HG03108 (cell line): ENCODE measurements at regions not wholly inside any gene's neighbourhood (a gene's known extent, or its start where the extent isn't known, plus 50 kb on each side); places are given as distances from the start of the nearest gene placed in this dataset.

Experiments used
- ATAC-seq: cut with Tn5 transposase; IDR thresholded peaks from one replicate; pipeline ENCODE4 v1.9.1; 2021; ENCODE audit warnings: moderate library complexity; ENCODE audit not compliant: unreplicated experiment

GRCh38 chr6:134744301-134744700, 205.6 kb downstream of the ALDH8A1 start:
- no peak for ATAC-seq

DNA sequence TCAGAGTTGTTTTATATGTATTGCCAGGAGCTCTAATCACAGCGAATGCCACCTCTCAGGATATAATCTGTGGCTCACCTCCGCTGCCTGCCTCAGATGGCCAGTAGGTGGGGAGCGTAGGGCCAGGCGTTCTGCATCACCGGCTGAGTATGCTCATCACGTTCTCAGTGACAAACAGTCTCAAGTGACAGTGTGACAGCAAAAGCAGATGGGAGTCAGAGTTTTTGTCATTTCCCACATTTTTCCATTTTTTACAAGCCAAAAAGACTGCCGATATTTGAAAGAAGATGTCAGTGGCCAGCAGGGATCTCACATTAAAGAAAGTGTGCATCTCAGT, 208.7 kb downstream of the ALDH8A1 start:
- ATAC-seq = no peak

DNA sequence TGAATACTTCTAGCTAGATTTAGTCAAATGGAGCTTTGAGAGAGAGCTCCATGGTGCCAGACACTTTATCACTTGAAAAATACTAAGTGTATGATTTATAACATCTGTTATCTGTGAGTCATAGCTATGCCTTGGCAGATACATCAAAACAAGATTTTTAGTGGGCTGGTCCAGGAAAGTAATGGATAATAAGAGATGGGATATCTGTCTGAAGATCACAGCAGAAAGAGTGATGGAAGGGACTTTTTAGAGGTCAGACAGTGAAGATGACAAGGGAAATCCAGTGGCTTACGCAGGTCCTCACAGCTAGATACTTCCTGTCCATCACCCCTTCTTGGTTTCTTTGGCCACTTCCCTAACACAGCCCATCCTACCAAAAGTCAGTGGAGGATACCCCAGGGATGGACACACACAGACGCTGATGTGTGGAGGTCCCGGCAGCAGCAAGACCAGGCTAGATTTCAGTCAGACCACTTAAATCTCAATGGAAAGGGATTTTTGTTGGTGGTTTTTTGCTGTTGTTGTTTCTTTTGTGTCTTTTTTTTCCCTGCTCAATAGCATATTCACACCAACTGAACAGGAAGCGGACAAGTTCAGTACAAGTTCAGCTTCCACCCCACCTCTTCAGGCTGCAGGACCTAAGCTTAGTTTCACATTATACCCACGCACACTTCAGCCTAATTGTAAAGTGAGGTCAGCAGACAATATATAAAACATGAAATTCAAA, 209.3 kb downstream of the ALDH8A1 start:
- no peak for ATAC-seq

- ATAC-seq = no peak
Observed at GRCh38 chr6:134740027-134740373, 209.9 kb downstream of the ALDH8A1 start.

GRCh38 chr6:134739299-134740026, 210.4 kb downstream of the ALDH8A1 start:
- no peak for ATAC-seq

- ATAC-seq = no peak
Observed at GRCh38 chr6:134738211-134738885, 211.6 kb downstream of the ALDH8A1 start.

DNA sequence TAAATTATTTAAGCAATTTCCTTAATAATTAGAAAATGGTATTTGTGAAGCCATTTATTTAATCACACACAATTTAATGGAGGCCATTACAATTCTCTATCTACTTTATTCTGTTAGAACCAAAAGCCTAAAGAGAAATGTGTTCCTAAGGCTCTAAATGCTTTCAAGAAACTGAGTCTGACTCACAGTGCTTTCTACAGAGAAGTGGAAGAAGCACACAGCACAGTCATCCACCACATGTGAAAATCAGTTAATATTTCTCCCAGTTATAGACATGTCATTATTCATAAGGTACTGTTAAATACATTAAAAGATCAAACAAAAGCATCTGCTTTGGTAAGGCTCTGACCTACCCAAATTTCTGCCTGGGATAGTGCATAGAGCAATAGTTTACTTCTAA, 214.4 kb downstream of the ALDH8A1 start:
- no peak for ATAC-seq

- ATAC-seq = no peak
Observed at GRCh38 chr6:134734312-134734869, 215.5 kb downstream of the ALDH8A1 start.

DNA sequence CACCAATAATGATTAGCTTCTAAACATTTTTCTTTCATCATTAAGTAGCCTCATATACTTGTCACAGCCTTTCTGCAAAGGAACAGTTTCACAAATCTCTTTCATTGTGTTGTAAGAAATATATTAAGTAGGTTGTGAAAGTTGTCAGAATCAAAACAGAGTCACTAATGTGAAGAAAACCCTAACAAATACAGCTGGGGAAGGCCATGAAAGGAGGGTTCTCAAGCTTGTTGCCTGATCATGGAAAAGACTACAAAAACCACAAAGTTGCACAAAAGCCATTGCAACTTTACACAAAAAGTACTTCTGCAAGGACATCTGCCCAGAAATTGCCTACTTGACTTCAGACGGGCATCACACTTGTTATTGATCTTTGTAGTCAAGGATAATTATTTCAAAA, 216.1 kb downstream of the ALDH8A1 start:
- ATAC-seq = no peak

GRCh38 chr6:134732763-134733162, 217.1 kb downstream of the ALDH8A1 start:
- no peak for ATAC-seq

DNA sequence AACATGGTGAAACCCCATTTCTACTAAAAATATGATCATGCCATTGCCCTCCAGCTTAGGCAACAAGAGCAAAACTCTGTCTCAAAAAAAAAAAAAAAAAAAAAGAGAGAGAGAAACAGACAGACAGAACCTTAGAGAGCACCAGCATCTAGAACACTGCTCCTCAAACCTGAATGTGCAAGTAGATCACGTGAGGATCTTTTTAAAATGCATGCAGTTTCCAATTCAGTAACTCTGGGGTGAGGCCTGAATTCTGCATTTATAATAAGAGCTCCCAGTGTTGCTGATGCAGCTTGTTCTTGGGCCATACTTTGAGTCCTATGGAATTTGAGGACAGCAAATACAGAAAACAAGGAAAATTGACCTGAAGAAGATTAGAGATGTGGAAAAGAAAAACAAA, 218.3 kb downstream of the ALDH8A1 start:
- no peak for ATAC-seq

DNA sequence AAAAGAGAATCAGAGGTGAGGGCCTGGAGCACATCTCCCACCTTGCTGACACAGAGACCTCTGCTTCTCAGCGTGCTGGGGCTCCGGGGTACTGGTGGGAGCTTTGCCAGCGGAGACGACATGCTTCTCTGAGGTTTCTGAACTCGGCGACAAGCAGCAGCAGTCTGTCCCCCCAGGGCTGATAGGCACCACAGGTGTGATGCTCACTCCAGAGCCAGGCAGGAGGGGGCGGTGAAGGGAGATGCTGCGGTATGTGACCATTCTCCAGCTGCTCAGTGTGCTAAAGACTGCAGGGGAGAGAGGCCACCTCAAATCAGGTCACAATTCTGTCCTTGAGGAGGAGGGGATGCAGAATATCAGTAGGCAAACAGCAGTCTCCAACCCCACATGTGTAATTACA, 219.9 kb downstream of the ALDH8A1 start:
- no peak for ATAC-seq

DNA sequence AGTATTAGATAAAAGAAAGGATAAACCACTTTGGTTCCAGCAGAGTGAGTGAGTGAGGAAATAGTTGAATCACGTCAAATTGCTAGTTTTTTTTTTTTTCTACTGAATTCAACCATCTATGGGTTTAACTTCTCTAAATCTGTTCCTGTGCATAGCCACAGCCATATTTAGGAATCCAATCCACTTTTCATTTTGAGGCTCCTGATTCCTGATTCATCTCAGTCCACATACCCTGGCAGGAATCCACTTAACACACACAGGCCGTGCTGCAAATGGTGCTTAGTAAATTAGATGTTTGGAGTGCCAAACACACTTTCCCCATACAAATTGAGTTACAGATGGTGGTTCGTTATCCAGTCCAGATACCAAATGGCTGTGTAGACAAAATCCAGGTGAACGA, 220.3 kb downstream of the ALDH8A1 start:
- no peak for ATAC-seq

- no peak for ATAC-seq
Observed at GRCh38 chr6:134727081-134727480, 222.8 kb downstream of the ALDH8A1 start.

DNA sequence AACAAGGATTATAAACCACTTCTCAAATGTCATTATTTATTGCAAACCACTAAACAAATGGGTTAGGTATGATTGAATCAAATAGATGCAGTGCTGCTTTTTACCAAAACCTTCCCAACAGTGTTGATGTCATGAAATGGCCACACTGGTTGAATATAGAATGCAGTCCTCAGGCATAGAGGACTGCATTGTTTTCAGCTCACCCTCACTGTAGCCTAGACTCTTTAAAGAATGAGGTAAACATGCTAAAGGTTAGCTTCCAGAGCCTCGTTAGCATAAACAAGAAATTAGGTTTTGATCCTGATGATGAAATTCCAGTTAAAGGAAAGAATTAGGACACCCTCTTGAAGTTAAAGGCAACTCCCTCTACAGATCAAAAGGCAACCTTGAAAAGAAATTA, 224.3 kb downstream of the ALDH8A1 start:
- ATAC-seq = no peak

- ATAC-seq = no peak
Observed at GRCh38 chr6:134724771-134725340, 225.0 kb downstream of the ALDH8A1 start.

- no peak for ATAC-seq
Observed at GRCh38 chr6:134723081-134723871, 226.6 kb downstream of the ALDH8A1 start.

- no peak for ATAC-seq
Observed at GRCh38 chr6:134722200-134722870, 227.6 kb downstream of the ALDH8A1 start.

DNA sequence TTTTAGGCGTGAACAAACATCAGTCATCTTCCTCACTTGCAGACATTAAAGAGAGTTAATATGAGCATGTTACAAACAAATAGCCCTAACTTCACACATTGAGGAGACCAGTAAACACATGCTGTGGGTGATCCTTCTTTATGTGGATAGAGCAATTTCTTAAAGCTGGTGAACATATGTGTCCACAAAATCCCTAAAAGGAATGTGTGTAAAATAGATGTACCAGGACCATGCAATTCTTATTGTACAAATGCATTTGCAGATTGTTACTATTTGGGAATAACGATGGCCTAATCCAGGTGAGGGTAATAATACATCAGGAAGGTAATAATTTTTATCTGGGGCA, 228.9 kb downstream of the ALDH8A1 start:
- ATAC-seq = no peak

- ATAC-seq = no peak
Observed at GRCh38 chr6:134720353-134721059, 229.4 kb downstream of the ALDH8A1 start.
